ENCODE measurements at regions not wholly inside any gene's neighbourhood (a gene's known extent, or its start where the extent isn't known, plus 50 kb on each side); places are given as distances from the start of the nearest gene placed in this dataset.

DNA sequence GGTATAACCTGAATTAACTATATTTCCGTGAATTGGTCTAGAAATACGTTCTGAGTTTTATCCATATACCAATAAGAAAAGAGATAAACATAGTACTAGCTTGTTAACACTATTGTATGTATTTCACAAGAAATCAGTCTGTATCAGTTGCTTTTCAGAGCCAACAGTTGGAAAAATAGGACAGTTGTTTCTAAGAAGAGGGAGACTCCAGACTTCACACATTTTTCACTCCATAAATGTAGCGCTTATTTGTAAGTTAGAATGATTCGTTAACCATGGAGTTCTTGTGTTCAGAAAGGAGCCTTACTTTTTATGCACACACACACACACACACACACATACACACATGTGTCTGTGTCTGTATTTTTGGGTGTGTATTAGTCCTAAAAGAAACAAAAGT lies 376.7 kb upstream of the SMIM31 start:
- no peak overlapping the region for H3K4me3 Mint-ChIP-seq
- no peak for ATAC-seq (replicated peaks; ENCODE audit: extremely low read depth, poor library complexity, severe bottlenecking)
- no peaks in the 10 kb centered on the region for H3K36me3 Mint-ChIP-seq (ENCODE audit: insufficient read depth)
- no peak overlapping the region for H3K27ac Mint-ChIP-seq (ENCODE audit: low read depth)
- H3K27me3 Mint-ChIP-seq: no peaks in the 10 kb centered on the region
- no peak for DNase-seq (ENCODE audit: low spot score in 2 of 2)
- no peaks in the 10 kb centered on the region for H3K4me1 Mint-ChIP-seq
- H3K9me3 Mint-ChIP-seq: peaks cover 16% of the 10 kb centered on the region

DNA sequence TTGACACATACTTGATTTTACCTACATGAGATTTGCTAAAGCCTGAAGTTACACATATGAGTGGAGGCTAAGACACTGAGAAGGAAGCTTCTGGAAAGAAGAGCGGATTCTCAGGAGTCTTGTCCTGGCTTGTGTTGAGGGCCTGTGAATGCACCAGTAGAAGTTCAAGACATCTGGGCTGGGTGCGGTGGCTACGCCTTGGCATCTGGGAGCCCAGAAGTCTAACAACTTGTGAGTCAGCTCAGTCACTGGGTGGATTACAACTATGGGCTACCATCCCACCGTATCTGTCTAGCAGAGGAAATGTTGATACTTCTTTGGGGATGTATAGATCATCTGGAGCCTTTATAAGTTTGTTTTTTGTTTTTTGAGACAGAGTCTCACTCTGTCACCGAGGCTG lies 375.6 kb upstream of the SMIM31 start:
- H3K36me3 Mint-ChIP-seq (ENCODE audit: insufficient read depth): no peaks in the 10 kb centered on the region
- no peak overlapping the region for H3K4me3 Mint-ChIP-seq
- no peaks in the 10 kb centered on the region for H3K27me3 Mint-ChIP-seq
- DNase-seq (ENCODE audit: low spot score in 2 of 2) (no peak), ATAC-seq (replicated peaks; ENCODE audit: extremely low read depth, poor library complexity, severe bottlenecking) (no peak)
- no peak overlapping the region for H3K27ac Mint-ChIP-seq (ENCODE audit: low read depth)
- no peaks in the 10 kb centered on the region for H3K4me1 Mint-ChIP-seq
- H3K9me3 Mint-ChIP-seq: peaks cover 16% of the 10 kb centered on the region

DNA sequence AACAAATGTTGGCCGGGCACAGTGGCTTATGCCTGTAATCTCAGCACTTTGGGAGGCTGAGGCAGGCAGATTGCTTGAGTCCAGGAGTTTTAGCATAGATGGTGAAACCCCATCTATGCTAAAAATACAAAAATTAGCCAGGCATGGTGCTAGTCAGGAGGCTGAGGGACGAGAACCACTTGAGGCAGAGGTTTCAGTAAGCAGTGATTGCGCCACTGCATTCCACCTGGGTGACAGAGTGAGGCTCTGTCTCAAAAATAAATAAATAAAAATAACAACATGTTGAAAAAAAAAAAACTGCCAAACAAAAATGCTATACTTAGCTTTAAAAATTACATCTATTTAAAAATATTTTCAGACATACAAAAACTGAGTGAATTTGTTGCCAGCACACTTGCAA lies 374.2 kb upstream of the SMIM31 start:
- Mint-ChIP-seq H3K4me1 (no peaks in the 10 kb centered on the region), H3K36me3 (ENCODE audit: insufficient read depth) (no peaks in the 10 kb centered on the region), H3K9me3 (peaks cover 16% of the 10 kb centered on the region), H3K4me3 (no peak overlapping the region), H3K27me3 (no peaks in the 10 kb centered on the region), H3K27ac (ENCODE audit: low read depth) (no peak overlapping the region)
- ATAC-seq (replicated peaks; ENCODE audit: extremely low read depth, poor library complexity, severe bottlenecking) (no peak), DNase-seq (ENCODE audit: low spot score in 2 of 2) (no peak)

DNA sequence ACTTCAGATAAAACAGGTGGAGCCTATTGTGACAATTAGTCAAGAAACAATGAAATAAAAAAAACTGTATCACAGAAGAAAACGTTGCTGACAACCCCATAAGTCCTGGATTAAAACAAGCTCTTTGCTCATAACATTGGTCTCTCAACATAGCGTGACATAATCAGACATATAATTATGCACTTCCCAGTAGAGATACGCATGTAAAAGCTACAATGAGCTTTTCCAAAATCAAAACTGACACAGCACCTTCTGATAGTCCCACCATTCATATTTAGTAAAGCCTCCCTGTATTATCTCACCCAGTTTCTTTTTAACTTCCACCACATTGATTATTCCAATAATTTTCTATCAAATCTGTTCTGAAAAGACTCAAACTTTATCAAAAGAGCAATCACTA lies 372.1 kb upstream of the SMIM31 start:
- Mint-ChIP-seq H3K27me3 (no peaks in the 10 kb centered on the region), H3K36me3 (ENCODE audit: insufficient read depth) (no peaks in the 10 kb centered on the region), H3K27ac (ENCODE audit: low read depth) (no peak overlapping the region), H3K4me3 (no peak overlapping the region), H3K4me1 (no peaks in the 10 kb centered on the region), H3K9me3 (peaks cover 9% of the 10 kb centered on the region)
- no peak for DNase-seq (ENCODE audit: low spot score in 2 of 2)
- ATAC-seq (replicated peaks; ENCODE audit: extremely low read depth, poor library complexity, severe bottlenecking): no peak

DNA sequence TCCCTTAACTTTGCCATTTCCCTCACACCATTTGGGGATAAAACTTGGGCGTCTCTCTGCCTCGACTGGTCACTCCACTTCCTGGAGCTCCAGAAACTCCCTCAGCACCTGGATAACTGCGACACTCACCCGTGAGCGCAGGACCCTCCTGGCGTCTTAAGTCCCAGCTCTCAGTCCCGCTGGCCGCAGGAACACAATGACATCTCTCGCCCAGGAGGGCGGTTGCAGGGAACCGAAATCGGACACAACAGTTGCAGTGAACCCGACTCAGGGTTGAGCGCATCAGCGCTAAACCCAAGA lies 370.9 kb upstream of the SMIM31 start:
- no peak for ATAC-seq (replicated peaks; ENCODE audit: extremely low read depth, poor library complexity, severe bottlenecking)

DNA sequence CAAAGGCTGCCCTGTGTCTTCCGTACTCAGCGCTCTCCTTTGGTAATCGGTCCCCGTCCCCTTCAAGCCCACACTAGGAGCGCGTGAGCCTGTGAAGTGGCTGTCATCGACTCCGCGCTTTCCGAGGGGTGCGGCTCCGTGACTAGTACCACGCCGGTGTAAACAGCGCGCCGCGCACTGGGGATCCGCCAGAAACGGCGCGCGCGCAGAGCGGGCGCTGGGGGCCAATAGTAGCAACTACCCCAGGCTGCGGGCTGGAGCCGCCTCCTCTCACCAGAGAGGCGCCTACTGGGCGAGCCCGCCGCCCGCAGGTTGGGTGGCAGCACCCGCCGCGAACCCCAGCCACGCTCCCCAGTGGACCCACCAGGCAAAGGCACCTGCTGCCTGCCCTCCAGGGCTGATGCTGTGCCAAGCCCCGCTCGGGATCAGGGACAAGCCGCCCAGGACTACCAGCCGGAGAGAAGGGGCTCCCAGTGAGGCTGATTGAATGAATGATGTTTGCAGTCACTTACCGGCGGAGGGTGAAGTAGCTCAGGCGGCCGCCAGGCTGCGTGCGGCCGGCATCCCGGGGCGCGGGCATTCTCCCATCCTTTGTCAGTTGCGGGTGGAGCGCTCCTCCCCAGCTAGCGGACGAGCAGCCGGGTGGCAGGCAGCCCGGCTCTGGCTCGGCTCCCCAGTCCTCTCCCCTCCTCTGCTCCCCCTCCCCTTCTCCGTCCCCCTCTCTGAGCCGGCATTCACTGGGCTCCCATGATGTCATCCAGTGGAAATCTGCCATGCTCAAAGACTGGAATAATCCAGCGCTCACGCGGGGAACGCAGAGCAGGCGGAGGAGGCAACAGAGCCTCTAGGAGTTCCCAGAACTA lies 370.3 kb upstream of the SMIM31 start:
- ATAC-seq (replicated peaks; ENCODE audit: extremely low read depth, poor library complexity, severe bottlenecking) (no peak), DNase-seq (ENCODE audit: low spot score in 2 of 2) (no peak)
- H3K27me3 Mint-ChIP-seq: no peaks in the 10 kb centered on the region
- H3K36me3 Mint-ChIP-seq (ENCODE audit: insufficient read depth): no peaks in the 10 kb centered on the region
- no peaks in the 10 kb centered on the region for H3K9me3 Mint-ChIP-seq
- H3K27ac Mint-ChIP-seq (ENCODE audit: low read depth): no peak overlapping the region
- no peak overlapping the region for H3K4me3 Mint-ChIP-seq
- no peaks in the 10 kb centered on the region for H3K4me1 Mint-ChIP-seq

More for the DNA sequence above, 370.9 kb upstream of the SMIM31 start:
- H3K4me1 Mint-ChIP-seq: no peaks in the 10 kb centered on the region
- H3K4me3 Mint-ChIP-seq: no peak overlapping the region
- H3K36me3 Mint-ChIP-seq (ENCODE audit: insufficient read depth): no peaks in the 10 kb centered on the region
- no peak overlapping the region for H3K27ac Mint-ChIP-seq (ENCODE audit: low read depth)
- H3K27me3 Mint-ChIP-seq: no peaks in the 10 kb centered on the region
- H3K9me3 Mint-ChIP-seq: peaks cover 3% of the 10 kb centered on the region
- DNase-seq (ENCODE audit: low spot score in 2 of 2): no peak

DNA sequence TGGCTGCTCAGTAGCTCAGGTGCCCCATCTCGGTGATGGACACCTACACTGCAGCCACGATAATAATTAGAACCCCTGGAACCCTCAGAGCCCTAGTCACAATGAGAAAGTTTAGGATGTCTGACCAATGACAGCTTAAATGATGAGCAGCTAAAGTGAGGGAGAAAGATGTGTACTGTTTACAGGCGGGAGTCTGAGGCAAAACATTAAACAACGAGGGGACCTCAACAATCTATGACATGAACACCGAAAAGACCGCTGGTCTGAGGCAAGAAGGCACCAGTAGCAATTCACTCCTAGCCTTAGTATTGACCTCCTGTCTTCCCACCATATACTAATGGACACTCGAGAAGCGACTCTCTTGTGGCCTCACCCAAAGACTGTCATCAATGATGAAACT lies 369.5 kb upstream of the SMIM31 start:
- DNase-seq (ENCODE audit: low spot score in 2 of 2) (no peak), ATAC-seq (replicated peaks; ENCODE audit: extremely low read depth, poor library complexity, severe bottlenecking) (no peak)
- H3K36me3 Mint-ChIP-seq (ENCODE audit: insufficient read depth): no peaks in the 10 kb centered on the region
- no peak overlapping the region for H3K27ac Mint-ChIP-seq (ENCODE audit: low read depth)
- no peak overlapping the region for H3K4me3 Mint-ChIP-seq
- no peaks in the 10 kb centered on the region for H3K4me1 Mint-ChIP-seq
- H3K27me3 Mint-ChIP-seq: no peaks in the 10 kb centered on the region
- no peaks in the 10 kb centered on the region for H3K9me3 Mint-ChIP-seq

DNA sequence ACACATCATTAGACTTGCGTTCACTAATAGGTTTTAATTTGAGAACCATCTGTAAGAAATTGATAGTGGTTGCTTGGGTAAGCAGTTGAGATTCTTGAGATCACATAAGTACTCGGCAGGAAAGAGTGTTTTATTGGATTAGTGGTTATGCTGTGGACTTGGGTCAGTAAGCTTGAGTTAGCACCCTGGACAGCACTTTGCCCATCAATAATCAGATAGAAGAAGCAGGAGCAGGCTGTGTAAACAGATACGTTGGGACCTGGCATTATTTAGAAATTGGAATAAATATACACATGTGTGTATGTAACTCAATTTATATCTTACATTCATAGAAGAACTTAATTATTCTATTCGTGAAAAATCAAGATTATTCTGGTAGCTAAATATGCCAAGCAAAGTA lies 357.5 kb upstream of the SMIM31 start:
- H3K36me3 Mint-ChIP-seq (ENCODE audit: insufficient read depth): peaks cover 2% of the 10 kb centered on the region
- H3K27ac Mint-ChIP-seq (ENCODE audit: low read depth): no peak overlapping the region
- no peak overlapping the region for H3K4me3 Mint-ChIP-seq
- no peaks in the 10 kb centered on the region for H3K4me1 Mint-ChIP-seq
- no peaks in the 10 kb centered on the region for H3K27me3 Mint-ChIP-seq
- ATAC-seq (replicated peaks; ENCODE audit: extremely low read depth, poor library complexity, severe bottlenecking) (no peak), DNase-seq (ENCODE audit: low spot score in 2 of 2) (no peak)
- H3K9me3 Mint-ChIP-seq: peaks cover 10% of the 10 kb centered on the region

DNA sequence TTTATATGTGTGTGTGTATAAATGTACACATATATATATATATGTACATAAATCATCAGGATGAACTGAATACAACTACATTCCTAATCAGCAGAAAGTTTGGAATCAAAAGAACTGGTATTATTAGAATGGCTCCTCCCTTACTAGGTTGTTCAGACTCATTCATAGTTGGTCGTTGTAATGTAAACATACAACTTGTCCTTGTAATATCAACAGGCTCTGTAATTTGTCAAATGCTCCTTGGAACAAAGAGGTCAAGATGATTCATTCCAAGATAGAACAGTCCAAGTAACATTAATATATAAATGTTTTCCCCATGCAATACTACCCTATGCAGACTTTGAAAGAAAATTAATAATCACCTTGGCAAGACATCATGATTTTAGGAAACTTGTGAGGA lies 351.4 kb upstream of the SMIM31 start:
- no peaks in the 10 kb centered on the region for H3K36me3 Mint-ChIP-seq (ENCODE audit: insufficient read depth)

DNA sequence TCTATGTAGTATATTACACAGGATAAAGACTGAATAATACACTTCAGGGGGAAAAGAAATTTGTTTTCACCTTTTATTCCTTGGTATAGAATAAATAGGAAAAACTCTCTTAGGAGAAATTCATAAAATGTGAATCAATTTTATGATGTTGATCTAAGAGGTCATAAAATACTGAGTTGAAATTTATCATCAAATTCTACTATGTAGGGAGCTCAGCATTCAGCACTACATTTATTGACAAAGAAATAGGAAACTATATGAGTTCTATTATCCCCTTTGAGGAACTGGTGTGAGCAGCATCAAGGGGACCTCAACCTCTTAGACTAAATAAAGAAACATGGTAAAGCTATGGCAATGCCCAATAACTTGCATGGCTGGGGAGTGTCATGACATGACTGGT lies 348.2 kb upstream of the SMIM31 start:
- H3K27me3 Mint-ChIP-seq: no peaks in the 10 kb centered on the region
- peaks cover 27% of the 10 kb centered on the region for H3K9me3 Mint-ChIP-seq
- no peak overlapping the region for H3K27ac Mint-ChIP-seq (ENCODE audit: low read depth)
- ATAC-seq (replicated peaks; ENCODE audit: extremely low read depth, poor library complexity, severe bottlenecking): no peak
- no peaks in the 10 kb centered on the region for H3K36me3 Mint-ChIP-seq (ENCODE audit: insufficient read depth)
- no peak overlapping the region for H3K4me3 Mint-ChIP-seq
- no peak for DNase-seq (ENCODE audit: low spot score in 2 of 2)
- H3K4me1 Mint-ChIP-seq: no peaks in the 10 kb centered on the region

More for the DNA sequence above, 351.4 kb upstream of the SMIM31 start:
- Mint-ChIP-seq H3K27ac (ENCODE audit: low read depth) (no peak overlapping the region), H3K9me3 (peaks cover 9% of the 10 kb centered on the region), H3K4me3 (no peak overlapping the region), H3K4me1 (no peaks in the 10 kb centered on the region), H3K27me3 (no peaks in the 10 kb centered on the region)
- no peak for DNase-seq (ENCODE audit: low spot score in 2 of 2)
- no peak for ATAC-seq (replicated peaks; ENCODE audit: extremely low read depth, poor library complexity, severe bottlenecking)

DNA sequence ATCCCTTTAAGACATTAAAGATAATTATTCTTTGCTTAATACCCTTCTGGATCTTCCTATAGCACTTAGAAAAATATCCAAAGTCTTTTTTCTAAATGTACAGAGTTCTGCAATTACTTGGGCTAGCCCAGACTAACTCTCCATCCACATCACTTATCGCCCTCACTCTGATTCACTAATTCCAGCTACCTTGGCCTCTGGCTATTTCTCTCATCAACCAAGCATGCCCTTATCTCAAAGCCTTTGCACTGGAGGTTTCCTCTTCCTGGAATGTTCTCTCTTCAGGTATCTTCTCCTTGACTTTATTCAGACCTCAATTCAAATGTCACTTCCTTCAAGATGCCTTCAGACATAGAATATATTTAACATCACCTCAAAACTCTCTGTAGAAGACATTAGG lies 345.1 kb upstream of the SMIM31 start:
- Mint-ChIP-seq H3K9me3 (peaks cover 24% of the 10 kb centered on the region), H3K27me3 (no peaks in the 10 kb centered on the region), H3K36me3 (ENCODE audit: insufficient read depth) (no peaks in the 10 kb centered on the region), H3K4me3 (no peak overlapping the region), H3K27ac (ENCODE audit: low read depth) (no peak overlapping the region), H3K4me1 (no peaks in the 10 kb centered on the region)
- DNase-seq (ENCODE audit: low spot score in 2 of 2): no peak
- no peak for ATAC-seq (replicated peaks; ENCODE audit: extremely low read depth, poor library complexity, severe bottlenecking)

DNA sequence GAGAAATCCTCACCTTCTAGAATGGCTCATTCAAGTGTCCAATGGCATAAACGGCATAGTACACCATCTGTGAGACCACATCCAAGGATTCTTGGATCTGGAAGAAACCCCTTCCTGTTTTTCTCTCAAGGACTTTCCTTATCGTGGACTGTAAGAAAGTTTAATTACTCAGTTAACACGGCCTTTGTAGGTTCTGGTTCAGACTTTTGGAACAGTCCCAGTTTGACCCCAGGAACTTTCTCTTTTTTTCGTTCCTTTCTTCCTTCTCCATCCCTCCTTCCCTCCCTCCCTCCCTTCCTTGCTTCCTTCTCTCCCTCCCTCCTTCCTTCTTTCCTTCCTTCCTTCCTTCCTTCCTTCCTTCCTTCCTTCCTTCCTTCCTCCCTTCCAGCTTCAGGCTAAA lies 343.5 kb upstream of the SMIM31 start:
- DNase-seq (ENCODE audit: low spot score in 2 of 2) (no peak), ATAC-seq (replicated peaks; ENCODE audit: extremely low read depth, poor library complexity, severe bottlenecking) (no peak)
- Mint-ChIP-seq H3K36me3 (ENCODE audit: insufficient read depth) (no peaks in the 10 kb centered on the region), H3K27ac (ENCODE audit: low read depth) (no peak overlapping the region), H3K4me1 (no peaks in the 10 kb centered on the region), H3K27me3 (no peaks in the 10 kb centered on the region), H3K9me3 (peaks cover 24% of the 10 kb centered on the region), H3K4me3 (no peak overlapping the region)

DNA sequence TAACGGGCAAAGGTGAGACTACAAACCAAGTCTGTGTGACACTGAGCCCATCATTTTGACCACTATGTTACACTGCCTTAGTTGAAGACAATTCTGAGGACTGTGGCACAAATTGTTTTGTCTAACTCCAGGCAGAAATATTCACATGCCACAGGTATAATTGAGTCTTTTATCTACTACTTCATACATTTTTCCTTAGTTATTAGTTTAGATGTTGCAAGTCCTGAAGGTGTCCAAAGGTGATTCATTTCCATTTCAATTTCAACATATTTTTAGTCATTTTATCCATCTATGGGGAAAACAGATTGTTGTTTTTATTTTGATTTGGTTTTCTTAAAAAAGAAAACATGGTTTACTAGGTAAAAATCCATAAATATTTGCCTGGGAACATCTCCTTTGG lies 341.7 kb upstream of the SMIM31 start:
- H3K9me3 Mint-ChIP-seq: peaks cover 24% of the 10 kb centered on the region

More for the DNA sequence above, 341.7 kb upstream of the SMIM31 start:
- no peaks in the 10 kb centered on the region for H3K4me1 Mint-ChIP-seq
- DNase-seq (ENCODE audit: low spot score in 2 of 2) (no peak), ATAC-seq (replicated peaks; ENCODE audit: extremely low read depth, poor library complexity, severe bottlenecking) (no peak)
- H3K4me3 Mint-ChIP-seq: no peak overlapping the region
- H3K36me3 Mint-ChIP-seq (ENCODE audit: insufficient read depth): no peaks in the 10 kb centered on the region
- no peak overlapping the region for H3K27ac Mint-ChIP-seq (ENCODE audit: low read depth)
- no peaks in the 10 kb centered on the region for H3K27me3 Mint-ChIP-seq
